Endothelial cell of umbilical vein (primary cell): ENCODE measurements at regions not wholly inside any gene's neighbourhood (a gene's known extent, or its start where the extent isn't known, plus 50 kb on each side); places are given as distances from the start of the nearest gene placed in this dataset.

Experiments
- BruUV-seq: library from RNA; stranded (reverse); fragments of 400-500 nt; replicated peaks from 2 replicates; lab custom pipeline; 2021; lab: Mats Ljungman, UMichigan
- CTCF ChIA-PET: fragments of 300-600, 350-600 bp; sonication (Branson Sonifier 250); formaldehyde crosslinking; loops from one replicate; lab custom pipeline; 2021; ENCODE audit warnings: antibody characterized with exemption, inconsistent platforms; lab: Charles Lee
- POLR2A ChIA-PET: fragments of 300-600, 350-600 bp; sonication (Branson Sonifier 250); formaldehyde crosslinking; loops from one replicate; lab custom pipeline; 2021; ENCODE audit warnings: antibody characterized with exemption, inconsistent platforms; lab: Charles Lee
- DNase-seq: peaks from one replicate; pipeline ENCODE4 v3.0.0-alpha.2; 2011; ENCODE audit warnings: low read depth, low spot score
- FAIRE-seq: peaks from 2 replicates; lab custom pipeline; 2011; peaks lifted over from hg19 to GRCh38; lab: Jason Lieb, UNC
- H2AFZ ChIP-seq: 2 replicates; pipeline ENCODE4 v1.6.0; 2012; ENCODE audit warnings: low read depth, low read length, control low read depth, inconsistent platforms
- H3K27ac ChIP-seq: 2 replicates; pipeline ENCODE4 v1.5.1; 2011; ENCODE audit warnings: low read depth, mild to moderate bottlenecking, control low read depth, low read length, moderate library complexity; ENCODE audit not compliant: insufficient read depth
- H3K27me3 ChIP-seq, 2 experiments: 2 replicates each; pipeline versions ENCODE4 v1.6.0 to v1.6.1; 2011; ENCODE audit warnings: low read length in 2 of 2, mixed read lengths in 1 of 2; ENCODE audit not compliant: control insufficient read depth in 2 of 2, insufficient read depth in 2 of 2
- H3K36me3 ChIP-seq, 2 experiments: 2 replicates in 1 of 2; 3 replicates in 1 of 2; pipeline ENCODE4 v1.5.1; 2011; ENCODE audit warnings: low read length in 2 of 2, mild to moderate bottlenecking in 1 of 2, moderate library complexity in 1 of 2; ENCODE audit not compliant: control insufficient read depth in 2 of 2, insufficient read depth in 2 of 2; ENCODE audit errors: extremely low read depth in 1 of 2
- H3K4me1 ChIP-seq: 3 replicates; pipeline ENCODE4 v1.5.1; 2011; ENCODE audit warnings: mild to moderate bottlenecking, low read length; ENCODE audit not compliant: control insufficient read depth, insufficient read depth; ENCODE audit errors: extremely low read depth
- H3K4me2 ChIP-seq: 2 replicates; pipeline ENCODE4 v1.6.1; 2011; ENCODE audit warnings: low read length, control low read depth, mixed read lengths; ENCODE audit not compliant: insufficient read depth
- H3K4me3 ChIP-seq, 3 experiments: fragments of 200-600 bp in 1 of 3; sonication (generic), shearing (Covaris generic) in 1 of 3; replicated peaks in 1 of 3; 2 replicates each; pipeline ENCODE4 v1.5.1; 2011 to 2016; ENCODE audit warnings: control low read depth in 3 of 3, low read length in 3 of 3, mild to moderate bottlenecking in 2 of 3, inconsistent platforms in 1 of 3, low read depth in 1 of 3, moderate library complexity in 1 of 3; ENCODE audit not compliant: insufficient read depth in 1 of 3
- H3K79me2 ChIP-seq: 2 replicates; pipeline ENCODE4 v1.6.0; 2012; ENCODE audit warnings: low read length, inconsistent platforms; ENCODE audit not compliant: control insufficient read depth, insufficient read depth
- H3K9ac ChIP-seq: replicated peaks from 2 replicates; pipeline ENCODE3; 2011; ENCODE audit warnings: low read length, control low read depth; ENCODE audit not compliant: insufficient read depth; ENCODE audit errors: extremely low read depth
- H3K9me1 ChIP-seq: replicated peaks from 3 replicates; pipeline ENCODE4 v1.6.0; 2011; ENCODE audit warnings: mild to moderate bottlenecking, low read length; ENCODE audit not compliant: control insufficient read depth, insufficient read depth; ENCODE audit errors: extremely low read depth
- H3K9me3 ChIP-seq: replicated peaks from 2 replicates; pipeline ENCODE4 v1.5.1; 2012; ENCODE audit warnings: low read length, inconsistent platforms; ENCODE audit not compliant: control insufficient read depth, insufficient read depth
- H4K20me1 ChIP-seq: replicated peaks from 2 replicates; pipeline ENCODE3; 2011; ENCODE audit warnings: mild to moderate bottlenecking, low read length; ENCODE audit not compliant: control insufficient read depth, insufficient read depth; ENCODE audit errors: extremely low read depth
- EZH2 ChIP-seq: IDR thresholded peaks from 2 replicates; pipeline ENCODE4 v1.6.1; 2012; ENCODE audit warnings: borderline replicate concordance, low read depth, mild to moderate bottlenecking, moderate library complexity, low read length, inconsistent platforms; ENCODE audit not compliant: severe bottlenecking
- FOS ChIP-seq: IDR thresholded peaks from 2 replicates; pipeline ENCODE4 v1.6.1; 2011; ENCODE audit warnings: mild to moderate bottlenecking, low read length, moderate library complexity, borderline replicate concordance; ENCODE audit not compliant: insufficient read depth
- GATA2 ChIP-seq: IDR thresholded peaks from 2 replicates; pipeline ENCODE4 v1.7.0; 2011; ENCODE audit warnings: low read depth, mild to moderate bottlenecking, moderate library complexity, mixed read lengths, low read length; ENCODE audit not compliant: insufficient read length, insufficient read depth
- JUN ChIP-seq: IDR thresholded peaks from 2 replicates; pipeline ENCODE4 v1.6.1; 2011; ENCODE audit warnings: borderline replicate concordance, low read depth; ENCODE audit not compliant: insufficient read length, insufficient read depth
- MYC ChIP-seq: IDR thresholded peaks from one replicate; pipeline ENCODE4 v1.6.1; 2011; ENCODE audit warnings: mild to moderate bottlenecking, low read depth, low read length
- POLR2A ChIP-seq: IDR thresholded peaks from 2 replicates; pipeline ENCODE4 v1.6.1; 2012; ENCODE audit warnings: low read depth, mild to moderate bottlenecking, control low read depth, low read length
- POLR2AphosphoS5 ChIP-seq: IDR thresholded peaks from 2 replicates; pipeline ENCODE4 v1.6.1; 2012; ENCODE audit warnings: low read depth, mild to moderate bottlenecking, control low read depth, low read length, moderate library complexity; ENCODE audit not compliant: insufficient read depth
- dilution Hi-C: fragments of 300-500 bp; cut with MboI; formaldehyde crosslinking; loops from one replicate; pipeline ENCODE4 v1.15.0; 2019; ENCODE audit warnings: low sequenced_read_pairs; ENCODE audit not compliant: extremely low pct_ligation_motif_present
- intact Hi-C: fragments of 100-400 bp; cut with micrococcal nuclease; formaldehyde crosslinking; loops from one replicate; pipeline ENCODE4 v1.10.0; 2022
- TF ChIP-seq, protein P1 (sequence below): IDR thresholded peaks from 2 replicates; pipeline ENCODE4 v1.6.1; 2011; ENCODE audit not compliant: insufficient read depth, insufficient read length
- TF ChIP-seq, protein P2 (sequence below), 2 donors: IDR thresholded peaks; 1 replicate in 1 of 2; 2 replicates in 1 of 2; pipeline ENCODE4 v1.5.1; 2011; ENCODE audit warnings: low read length in 2 of 2, mild to moderate bottlenecking in 2 of 2, moderate library complexity in 2 of 2, control low read depth in 1 of 2, inconsistent platforms in 1 of 2, low read depth in 1 of 2; ENCODE audit not compliant: insufficient read depth in 1 of 2; ENCODE audit errors: extremely low read depth in 1 of 2

DNA sequence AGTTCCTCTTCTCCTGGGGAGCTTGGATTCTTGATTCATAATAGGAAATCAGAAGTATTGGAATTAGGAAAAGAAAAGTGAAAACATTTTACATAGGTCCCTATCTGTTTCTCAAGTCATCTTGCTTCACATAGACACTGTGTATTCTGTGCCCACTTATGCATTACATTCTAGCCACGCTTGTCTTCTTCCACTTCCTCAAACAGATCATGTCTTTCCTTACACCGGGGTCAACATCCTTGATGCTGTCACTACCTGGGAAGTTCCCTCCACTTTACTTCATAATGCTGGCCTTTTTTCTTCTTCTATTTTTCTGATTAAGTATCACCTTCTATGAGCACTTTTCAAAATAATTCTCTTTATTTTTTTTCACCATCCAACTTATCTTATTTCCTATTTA lies 606.4 kb upstream of the CDH8 start:
- DNase-seq (no peak), FAIRE-seq (no peak)
- no peak overlapping the region for H3K27ac ChIP-seq
- ChIA-PET CTCF (no interaction called here), POLR2A (no interaction called here)
- H3K4me3 ChIP-seq: no peak overlapping the region
- H3K4me1 ChIP-seq: no peaks in the 10 kb centered on the region
- no peaks in the 10 kb centered on the region for H3K36me3 ChIP-seq
- H3K27me3 ChIP-seq: no peaks in the 10 kb centered on the region
- dilution Hi-C loops: no loop called here
- H3K9ac ChIP-seq: no peak overlapping the region
- TF ChIP-seq GATA2 (no peak), FOS (no peak), JUN (no peak), POLR2AphosphoS5 (no peak), MYC (no peak), POLR2A (no peak), EZH2 (no peak)
- TF ChIP-seq, protein P1, sequence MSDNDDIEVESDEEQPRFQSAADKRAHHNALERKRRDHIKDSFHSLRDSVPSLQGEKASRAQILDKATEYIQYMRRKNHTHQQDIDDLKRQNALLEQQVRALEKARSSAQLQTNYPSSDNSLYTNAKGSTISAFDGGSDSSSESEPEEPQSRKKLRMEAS: no peak
- TF ChIP-seq, protein P2, sequence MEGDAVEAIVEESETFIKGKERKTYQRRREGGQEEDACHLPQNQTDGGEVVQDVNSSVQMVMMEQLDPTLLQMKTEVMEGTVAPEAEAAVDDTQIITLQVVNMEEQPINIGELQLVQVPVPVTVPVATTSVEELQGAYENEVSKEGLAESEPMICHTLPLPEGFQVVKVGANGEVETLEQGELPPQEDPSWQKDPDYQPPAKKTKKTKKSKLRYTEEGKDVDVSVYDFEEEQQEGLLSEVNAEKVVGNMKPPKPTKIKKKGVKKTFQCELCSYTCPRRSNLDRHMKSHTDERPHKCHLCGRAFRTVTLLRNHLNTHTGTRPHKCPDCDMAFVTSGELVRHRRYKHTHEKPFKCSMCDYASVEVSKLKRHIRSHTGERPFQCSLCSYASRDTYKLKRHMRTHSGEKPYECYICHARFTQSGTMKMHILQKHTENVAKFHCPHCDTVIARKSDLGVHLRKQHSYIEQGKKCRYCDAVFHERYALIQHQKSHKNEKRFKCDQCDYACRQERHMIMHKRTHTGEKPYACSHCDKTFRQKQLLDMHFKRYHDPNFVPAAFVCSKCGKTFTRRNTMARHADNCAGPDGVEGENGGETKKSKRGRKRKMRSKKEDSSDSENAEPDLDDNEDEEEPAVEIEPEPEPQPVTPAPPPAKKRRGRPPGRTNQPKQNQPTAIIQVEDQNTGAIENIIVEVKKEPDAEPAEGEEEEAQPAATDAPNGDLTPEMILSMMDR (IDR thresholded peaks at IDR 0.05; ENCODE audit: extremely low read depth in 1 of 2, insufficient read depth in 1 of 2, low read depth in 1 of 2, low read length in 2 of 2): no peak
- BruUV-seq: no TSS peak
- no peaks in the 10 kb centered on the region for H4K20me1 ChIP-seq
- H3K9me1 ChIP-seq: no peaks in the 10 kb centered on the region
- H2AFZ ChIP-seq: no peak overlapping the region
- intact Hi-C loops: no loop called here
- H3K79me2 ChIP-seq: no peaks in the 10 kb centered on the region
- H3K4me2 ChIP-seq: no peak overlapping the region
- H3K9me3 ChIP-seq: peaks cover 5% of the 10 kb centered on the region
